ENCODE measurements at regions not wholly inside any gene's neighbourhood (a gene's known extent, or its start where the extent isn't known, plus 50 kb on each side); places are given as distances from the start of the nearest gene placed in this dataset.
A peak's percentile ranks its signal among the peaks of the same experiment; 100 is the strongest.
"Not testable (repeated sequence)": the region's sequence is repeated elsewhere in the genome, so short reads cannot be mapped to it uniquely, and the experiment has no call there.

DNA sequence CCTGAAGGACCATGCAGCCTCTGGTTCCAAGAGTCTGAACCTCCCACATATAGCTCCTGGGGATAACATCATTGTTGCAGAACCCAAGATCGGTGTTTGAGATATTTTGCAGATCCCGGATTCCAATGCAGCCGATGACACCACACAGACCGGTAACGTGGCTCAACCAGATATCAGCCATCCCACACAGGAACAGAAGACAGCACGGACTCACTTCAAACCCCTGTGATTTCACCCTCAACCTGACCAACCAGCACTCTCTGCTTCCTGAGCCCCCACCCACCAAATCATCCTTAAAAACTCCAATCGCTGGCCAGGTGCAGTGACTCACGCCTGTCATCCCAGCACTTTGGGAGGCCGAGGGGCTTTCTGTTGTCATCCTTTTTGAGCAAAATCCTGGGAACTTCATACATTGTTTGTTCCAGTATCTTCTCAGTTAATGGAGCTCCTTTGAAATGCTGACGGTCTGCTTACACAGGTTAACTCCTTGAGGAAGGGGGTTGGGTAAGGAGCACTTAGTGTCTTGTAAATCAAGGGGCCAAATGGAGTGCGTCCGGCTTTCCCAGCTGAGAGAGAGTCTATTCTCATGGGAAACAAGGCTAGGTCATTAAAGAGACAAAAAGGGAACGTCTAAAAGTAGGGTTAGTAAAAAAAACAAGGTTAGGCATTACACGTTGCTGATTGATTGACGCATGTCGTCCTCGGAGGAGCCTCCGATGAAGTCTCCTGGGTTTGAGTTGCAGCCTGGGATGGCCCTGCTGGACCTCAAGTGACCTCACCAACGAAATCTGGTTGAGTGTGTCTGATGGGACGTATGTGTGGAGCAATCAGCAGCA lies 230.4 kb downstream of the CRLF2 start:
- POLR2A ChIA-PET, result no interaction called here
- DNase-seq (no peak), ATAC-seq (ENCODE audit: low read depth) (no peak)
- no peaks in the 10 kb centered on the region for H3K79me2 ChIP-seq (ENCODE audit: control insufficient read depth, insufficient read depth, low read length)
- Mint-ChIP-seq H3K4me3 (no peak overlapping the region), H3K27me3 (peaks cover 20% of the 10 kb centered on the region), H3K4me1 (peaks cover 3% of the 10 kb centered on the region), H3K9me3 (ENCODE audit: insufficient read depth) (no peaks in the 10 kb centered on the region), H3K27ac (no peak overlapping the region)
- peak overlapping the region; percentile 56 for H2AFZ ChIP-seq (ENCODE audit: insufficient read depth, low read depth, low read length, poor library complexity, severe bottlenecking)
- H3K9me3 ChIP-seq (ENCODE audit: control extremely low read depth in 1 of 3, control insufficient read depth in 2 of 3, insufficient read depth in 1 of 3, low read length in 2 of 3), result peaks cover 0 to 19% (median 2%) of the 10 kb centered on the region in 3 donors
- no peak overlapping the region for H3K9ac ChIP-seq (ENCODE audit: low read length)
- no peak overlapping the region for H3K4me3 ChIP-seq (ENCODE audit: control extremely low read depth in 1 of 5, extremely low read depth in 1 of 5, insufficient read depth in 1 of 5, low read depth in 2 of 5, low read length in 4 of 5)
- H3K4me2 ChIP-seq (replicated peaks; ENCODE audit: low read depth, low read length, poor library complexity, severe bottlenecking), result peak overlapping the region; percentile 19
- no peaks in the 10 kb centered on the region for H3K4me1 ChIP-seq (ENCODE audit: control insufficient read depth in 2 of 2, insufficient read depth in 2 of 2, low read length in 2 of 2)
- H3K27me3 ChIP-seq (replicated peaks in 1 of 4; ENCODE audit: control extremely low read depth in 1 of 4, control insufficient read depth in 3 of 4, insufficient read depth in 4 of 4, low read length in 3 of 4), result peaks cover 0 to 12% (median 0%) of the 10 kb centered on the region in 4 experiments
- CTCF ChIA-PET, result no interaction called here
- intact Hi-C loops (cut with micrococcal nuclease), result no loop called here
- H3K27ac ChIP-seq (ENCODE audit: low read length in 2 of 2), result no peak overlapping the region
- no peaks in the 10 kb centered on the region for H4K20me1 ChIP-seq (ENCODE audit: control insufficient read depth, insufficient read depth, low read length, poor library complexity, severe bottlenecking)
- H3K36me3 ChIP-seq (replicated peaks in 1 of 2; ENCODE audit: control extremely low read depth in 1 of 2, control insufficient read depth in 1 of 2, extremely low read depth in 1 of 2, insufficient read depth in 2 of 2, low read length in 1 of 2), result no peaks in the 10 kb centered on the region
- TF ChIP-seq, protein P1, sequence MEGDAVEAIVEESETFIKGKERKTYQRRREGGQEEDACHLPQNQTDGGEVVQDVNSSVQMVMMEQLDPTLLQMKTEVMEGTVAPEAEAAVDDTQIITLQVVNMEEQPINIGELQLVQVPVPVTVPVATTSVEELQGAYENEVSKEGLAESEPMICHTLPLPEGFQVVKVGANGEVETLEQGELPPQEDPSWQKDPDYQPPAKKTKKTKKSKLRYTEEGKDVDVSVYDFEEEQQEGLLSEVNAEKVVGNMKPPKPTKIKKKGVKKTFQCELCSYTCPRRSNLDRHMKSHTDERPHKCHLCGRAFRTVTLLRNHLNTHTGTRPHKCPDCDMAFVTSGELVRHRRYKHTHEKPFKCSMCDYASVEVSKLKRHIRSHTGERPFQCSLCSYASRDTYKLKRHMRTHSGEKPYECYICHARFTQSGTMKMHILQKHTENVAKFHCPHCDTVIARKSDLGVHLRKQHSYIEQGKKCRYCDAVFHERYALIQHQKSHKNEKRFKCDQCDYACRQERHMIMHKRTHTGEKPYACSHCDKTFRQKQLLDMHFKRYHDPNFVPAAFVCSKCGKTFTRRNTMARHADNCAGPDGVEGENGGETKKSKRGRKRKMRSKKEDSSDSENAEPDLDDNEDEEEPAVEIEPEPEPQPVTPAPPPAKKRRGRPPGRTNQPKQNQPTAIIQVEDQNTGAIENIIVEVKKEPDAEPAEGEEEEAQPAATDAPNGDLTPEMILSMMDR (IDR thresholded peaks at IDR 0.05), result no peak
- TF ChIP-seq EZH2 (IDR thresholded peaks at IDR 0.05; ENCODE audit: borderline replicate concordance, insufficient read depth, low read depth, low read length, poor library complexity, severe bottlenecking), result no peak
- WGBS (ENCODE audit: insufficient coverage), result 10% methylated on average over 19 of the region's 20 CpGs

DNA sequence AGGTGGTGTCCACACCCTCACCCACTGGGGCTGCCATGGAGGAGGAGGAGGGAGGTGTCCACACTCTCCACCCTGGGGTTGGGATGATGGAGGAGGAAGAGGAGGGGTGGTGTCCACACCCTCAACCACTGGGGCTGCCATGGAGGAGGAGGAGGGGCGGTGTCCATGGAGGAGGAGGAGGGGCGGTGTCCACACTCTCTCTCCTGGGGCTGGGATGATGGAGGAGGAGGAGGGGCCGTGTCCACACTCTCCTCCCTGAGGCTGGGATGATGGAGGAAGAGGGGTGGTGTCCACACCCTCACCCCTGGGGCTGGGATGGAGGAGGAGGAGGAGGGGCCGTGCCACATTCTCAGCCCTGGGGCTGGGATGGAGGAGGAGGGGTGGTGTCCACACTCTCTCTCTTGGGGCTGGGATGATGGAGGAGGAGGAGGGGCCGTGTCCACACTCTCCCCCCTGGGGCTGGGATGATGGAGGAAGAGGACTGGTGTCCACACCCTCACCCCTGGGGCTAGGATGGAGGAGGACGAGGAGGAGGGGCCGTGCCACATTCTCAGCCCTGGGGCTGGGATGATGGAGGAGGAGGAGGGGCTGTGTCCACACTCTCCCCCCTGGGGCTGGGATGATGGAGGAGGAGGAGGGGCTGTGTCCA lies 231.7 kb downstream of the CRLF2 start:
- intact Hi-C loops (cut with micrococcal nuclease), result no loop called here
- ATAC-seq (ENCODE audit: low read depth) (no peak), DNase-seq (no peak)
- TF ChIP-seq, protein P1 (IDR thresholded peaks at IDR 0.05), result no peak
- TF ChIP-seq EZH2 (IDR thresholded peaks at IDR 0.05; ENCODE audit: borderline replicate concordance, insufficient read depth, low read depth, low read length, poor library complexity, severe bottlenecking), result no peak
- Histone ChIP-seq H4K20me1 (ENCODE audit: control insufficient read depth, insufficient read depth, low read length, poor library complexity, severe bottlenecking) (no peaks in the 10 kb centered on the region), H3K4me3 (ENCODE audit: control extremely low read depth in 1 of 5, extremely low read depth in 1 of 5, insufficient read depth in 1 of 5, low read depth in 2 of 5, low read length in 4 of 5) (no peak overlapping the region), H3K36me3 (replicated peaks in 1 of 2; ENCODE audit: control extremely low read depth in 1 of 2, control insufficient read depth in 1 of 2, extremely low read depth in 1 of 2, insufficient read depth in 2 of 2, low read length in 1 of 2) (no peaks in the 10 kb centered on the region), H3K4me2 (replicated peaks; ENCODE audit: low read depth, low read length, poor library complexity, severe bottlenecking) (no peak overlapping the region), H3K4me1 (ENCODE audit: control insufficient read depth in 2 of 2, insufficient read depth in 2 of 2, low read length in 2 of 2) (no peaks in the 10 kb centered on the region), H3K9ac (ENCODE audit: low read length) (no peak overlapping the region), H2AFZ (ENCODE audit: insufficient read depth, low read depth, low read length, poor library complexity, severe bottlenecking) (no peak overlapping the region), H3K9me3 (ENCODE audit: control extremely low read depth in 1 of 3, control insufficient read depth in 2 of 3, insufficient read depth in 1 of 3, low read length in 2 of 3) (peaks cover 3 to 19% (median 5%) of the 10 kb centered on the region in 3 donors), H3K27me3 (replicated peaks in 1 of 4; ENCODE audit: control extremely low read depth in 1 of 4, control insufficient read depth in 3 of 4, insufficient read depth in 4 of 4, low read length in 3 of 4) (peaks cover 0 to 12% (median 0%) of the 10 kb centered on the region in 4 experiments), H3K79me2 (ENCODE audit: control insufficient read depth, insufficient read depth, low read length) (no peaks in the 10 kb centered on the region), H3K27ac (ENCODE audit: low read length in 2 of 2) (no peak overlapping the region)
- Mint-ChIP-seq H3K4me1 (peaks cover 3% of the 10 kb centered on the region), H3K4me3 (no peak overlapping the region), H3K27me3 (peaks cover 20% of the 10 kb centered on the region), H3K27ac (no peak overlapping the region), H3K9me3 (ENCODE audit: insufficient read depth) (no peaks in the 10 kb centered on the region)
- ChIA-PET CTCF (no interaction called here), POLR2A (no interaction called here)
- 50% methylated on average over 2 of the region's 7 CpGs for WGBS (ENCODE audit: insufficient coverage)

DNA sequence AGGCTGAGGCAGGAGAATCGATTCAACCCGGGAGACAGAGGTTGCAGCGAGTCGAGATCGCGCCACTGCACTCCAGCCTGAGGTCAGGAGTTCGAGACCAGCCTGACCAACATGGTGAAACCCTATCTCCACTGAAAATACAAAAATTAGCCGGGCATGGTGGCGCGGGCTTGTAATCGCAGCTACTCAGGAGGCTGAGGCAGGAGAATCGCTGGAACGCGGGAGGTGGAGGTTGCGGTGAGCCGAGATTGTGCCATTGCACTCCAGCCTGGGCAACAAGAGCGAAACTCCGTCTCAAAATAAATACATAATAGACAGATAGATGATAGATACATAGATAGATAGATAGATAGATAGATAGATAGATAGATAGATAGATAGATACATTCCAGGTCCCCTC lies 233.3 kb downstream of the CRLF2 start:
- H3K27ac ChIP-seq (ENCODE audit: low read length in 2 of 2); intact Hi-C loops (cut with micrococcal nuclease); H3K4me1 ChIP-seq (ENCODE audit: control insufficient read depth in 2 of 2, insufficient read depth in 2 of 2, low read length in 2 of 2); H3K9ac ChIP-seq (ENCODE audit: low read length); H3K9me3 Mint-ChIP-seq (ENCODE audit: insufficient read depth); DNase-seq; H2AFZ ChIP-seq (ENCODE audit: insufficient read depth, low read depth, low read length, poor library complexity, severe bottlenecking); H3K79me2 ChIP-seq (ENCODE audit: control insufficient read depth, insufficient read depth, low read length); ATAC-seq (ENCODE audit: low read depth); CTCF ChIA-PET; H3K4me2 ChIP-seq (replicated peaks; ENCODE audit: low read depth, low read length, poor library complexity, severe bottlenecking); POLR2A ChIA-PET; H3K36me3 ChIP-seq (replicated peaks in 1 of 2; ENCODE audit: control extremely low read depth in 1 of 2, control insufficient read depth in 1 of 2, extremely low read depth in 1 of 2, insufficient read depth in 2 of 2, low read length in 1 of 2); H3K4me3 ChIP-seq (ENCODE audit: control extremely low read depth in 1 of 5, extremely low read depth in 1 of 5, insufficient read depth in 1 of 5, low read depth in 2 of 5, low read length in 4 of 5); H3K27ac Mint-ChIP-seq; H3K4me1 Mint-ChIP-seq; H3K4me3 Mint-ChIP-seq; H4K20me1 ChIP-seq (ENCODE audit: control insufficient read depth, insufficient read depth, low read length, poor library complexity, severe bottlenecking): not testable (repeated sequence)
- peaks cover 0 to 12% (median 0%) of the 10 kb centered on the region in 4 experiments for H3K27me3 ChIP-seq (replicated peaks in 1 of 4; ENCODE audit: control extremely low read depth in 1 of 4, control insufficient read depth in 3 of 4, insufficient read depth in 4 of 4, low read length in 3 of 4)
- 100% methylated on average over 11 of the region's 18 CpGs for WGBS (ENCODE audit: insufficient coverage)
- H3K9me3 ChIP-seq (ENCODE audit: control extremely low read depth in 1 of 3, control insufficient read depth in 2 of 3, insufficient read depth in 1 of 3, low read length in 2 of 3), result peaks cover 3 to 17% (median 5%) of the 10 kb centered on the region in 3 donors
- H3K27me3 Mint-ChIP-seq, result peaks cover 20% of the 10 kb centered on the region
